CD4-positive, alpha-beta T cell (primary cell): ENCODE measurements at regions not wholly inside any gene's neighbourhood (a gene's known extent, or its start where the extent isn't known, plus 50 kb on each side); places are given as distances from the start of the nearest gene placed in this dataset.

Experiments
- ATAC-seq: fragments of 200-7000 bp; cut with Tn5 transposase; one replicate; pipeline ENCODE4 v1.10.0; 2022; ENCODE audit warnings: mild to moderate bottlenecking; ENCODE audit not compliant: poor library complexity
- CTCF ChIA-PET: fragments of 350-600 bp; sonication (Branson Sonifier 250); formaldehyde crosslinking; loops from one replicate; lab custom pipeline; 2021; ENCODE audit warnings: antibody characterized with exemption, inconsistent platforms; lab: Charles Lee
- POLR2A ChIA-PET: fragments of 350-600 bp; sonication (Branson Sonifier 250); formaldehyde crosslinking; loops from one replicate; lab custom pipeline; 2021; ENCODE audit warnings: antibody characterized with exemption, inconsistent platforms; lab: Charles Lee
- DNase-seq, 14 experiments: peaks; one replicate each; pipeline ENCODE4 v3.0.0-alpha.2; 2013 to 2020; ENCODE audit warnings: mixed read lengths in 2 of 14
- H3K27ac ChIP-seq, 2 donors: one replicate each; pipeline versions ENCODE4 v1.5.1 to v1.7.0; 2013; ENCODE audit warnings: low read length in 2 of 2, low read depth in 1 of 2, mild to moderate bottlenecking in 1 of 2
- H3K27me3 ChIP-seq, 2 experiments: 1 replicate in 1 of 2; 2 replicates in 1 of 2; pipeline versions ENCODE4 v1.6.1 to v1.7.0; 2013; ENCODE audit warnings: low read length in 2 of 2, control low read depth in 1 of 2, mild to moderate bottlenecking in 1 of 2, moderate library complexity in 1 of 2; ENCODE audit not compliant: insufficient read depth in 2 of 2, control insufficient read depth in 1 of 2
- H3K36me3 ChIP-seq: one replicate; pipeline ENCODE4 v1.6.1; 2013; ENCODE audit warnings: low read length, control low read depth; ENCODE audit not compliant: insufficient read depth
- H3K4me1 ChIP-seq: one replicate; pipeline ENCODE4 v1.6.1; 2013; ENCODE audit warnings: low read length, control low read depth; ENCODE audit not compliant: insufficient read depth
- H3K4me3 ChIP-seq: one replicate; pipeline ENCODE4 v1.5.1; 2013; ENCODE audit warnings: mild to moderate bottlenecking, low read length, moderate library complexity
- H3K9me3 ChIP-seq, 2 experiments: 1 replicate in 1 of 2; 2 replicates in 1 of 2; pipeline versions ENCODE4 v1.6.1 to v1.7.0; 2013; ENCODE audit warnings: low read length in 2 of 2, mild to moderate bottlenecking in 2 of 2, control low read depth in 1 of 2, moderate library complexity in 1 of 2; ENCODE audit not compliant: control insufficient read depth in 1 of 2, insufficient read depth in 1 of 2
- H3K27ac Mint-ChIP-seq: one replicate; pipeline ENCODE4 v1.8.0; 2020; ENCODE audit warnings: mixed read lengths
- H3K27me3 Mint-ChIP-seq: one replicate; pipeline ENCODE4 v1.8.0; 2021; ENCODE audit warnings: mixed read lengths
- H3K36me3 Mint-ChIP-seq: one replicate; pipeline ENCODE4 v1.8.0; 2021; ENCODE audit warnings: low read depth, mixed read lengths
- H3K4me1 Mint-ChIP-seq: one replicate; pipeline ENCODE4 v1.8.0; 2021; ENCODE audit warnings: low read depth, mixed read lengths
- H3K4me3 Mint-ChIP-seq: one replicate; pipeline ENCODE4 v1.8.0; 2020; ENCODE audit warnings: mild to moderate bottlenecking, mixed read lengths
- H3K9me3 Mint-ChIP-seq: one replicate; pipeline ENCODE4 v1.8.0; 2020; ENCODE audit warnings: mixed read lengths
- CTCF ChIP-seq: fragments of 200-600 bp; IDR thresholded peaks from one replicate; pipeline ENCODE4 v1.8.0; 2022; ENCODE audit warnings: antibody characterized with exemption, mild to moderate bottlenecking
- intact Hi-C, 2 experiments: fragments of 100-400 bp; cut with DNase I in 1 of 2; cut with micrococcal nuclease in 1 of 2; formaldehyde crosslinking; loops; one replicate each; pipeline versions ENCODE4 v1.15.1 to v1.9.0; 2023 to 2025; cut with DNase I, micrococcal nuclease

- Histone ChIP-seq H3K9me3 (no peaks in the 10 kb centered on the region), H3K27me3 (no peaks in the 10 kb centered on the region), H3K4me1 (no peaks in the 10 kb centered on the region), H3K27ac (no peak overlapping the region), H3K4me3 (no peak overlapping the region), H3K36me3 (no peaks in the 10 kb centered on the region)
- H3K9me3 Mint-ChIP-seq = no peaks in the 10 kb centered on the region
- no peaks in the 10 kb centered on the region for H3K36me3 Mint-ChIP-seq
- TF ChIP-seq CTCF = no peak
- H3K4me3 Mint-ChIP-seq = no peak overlapping the region
- intact Hi-C loops = no loop called here
- H3K4me1 Mint-ChIP-seq = peaks cover 11% of the 10 kb centered on the region
- ATAC-seq (no peak), DNase-seq (no peak)
- no peaks in the 10 kb centered on the region for H3K27me3 Mint-ChIP-seq
- ChIA-PET POLR2A (no interaction called here), CTCF (no interaction called here)
- no peak overlapping the region for H3K27ac Mint-ChIP-seq
These were observed 221.7 kb downstream of the HHIPL2 start for GRCh38 chr1:222326006-222326709.

GRCh38 chr1:222325506-222325905 lies 222.4 kb downstream of the HHIPL2 start:
- peaks cover 11% of the 10 kb centered on the region for H3K4me1 Mint-ChIP-seq
- no peak overlapping the region for H3K4me3 Mint-ChIP-seq
- H3K27me3 Mint-ChIP-seq = no peaks in the 10 kb centered on the region
- Histone ChIP-seq H3K9me3 (no peaks in the 10 kb centered on the region), H3K27me3 (no peaks in the 10 kb centered on the region), H3K4me3 (no peak overlapping the region), H3K4me1 (no peaks in the 10 kb centered on the region), H3K36me3 (no peaks in the 10 kb centered on the region), H3K27ac (no peak overlapping the region)
- no peaks in the 10 kb centered on the region for H3K9me3 Mint-ChIP-seq
- ATAC-seq (no peak), DNase-seq (no peak)
- CTCF ChIA-PET = no interaction called here
- H3K27ac Mint-ChIP-seq = no peak overlapping the region
- intact Hi-C loops = no loop called here
- TF ChIP-seq CTCF = no peak
- POLR2A ChIA-PET = no interaction called here
- H3K36me3 Mint-ChIP-seq = no peaks in the 10 kb centered on the region

- Histone ChIP-seq H3K4me3 (no peak overlapping the region), H3K27ac (no peak overlapping the region), H3K27me3 (no peaks in the 10 kb centered on the region), H3K9me3 (no peaks in the 10 kb centered on the region), H3K36me3 (no peaks in the 10 kb centered on the region), H3K4me1 (no peaks in the 10 kb centered on the region)
- Mint-ChIP-seq H3K4me1 (no peaks in the 10 kb centered on the region), H3K4me3 (no peak overlapping the region), H3K9me3 (peaks cover 4% of the 10 kb centered on the region), H3K27ac (no peak overlapping the region), H3K27me3 (peaks cover 5% of the 10 kb centered on the region), H3K36me3 (no peaks in the 10 kb centered on the region)
- no peak for DNase-seq
- ATAC-seq = no peak
- no peak for TF ChIP-seq CTCF
- POLR2A ChIA-PET = no interaction called here
- CTCF ChIA-PET = no interaction called here
- intact Hi-C loops = no loop called here
These were observed 233.1 kb downstream of the HHIPL2 start for GRCh38 chr1:222314839-222315238.
